C4-2B (cell line): ENCODE measurements at regions not wholly inside any gene's neighbourhood (a gene's known extent, or its start where the extent isn't known, plus 50 kb on each side); places are given as distances from the start of the nearest gene placed in this dataset.

Experiments used
- CTCF ChIP-seq: fragments of 450-650 bp; conservative IDR thresholded peaks from 2 replicates; pipeline ENCODE4 v1.5.1; 2017; ENCODE audit warnings: mild to moderate bottlenecking
- ZFX ChIP-seq: fragments of 450-650 bp; IDR thresholded peaks from 2 replicates; pipeline ENCODE4 v1.6.1; 2017

DNA sequence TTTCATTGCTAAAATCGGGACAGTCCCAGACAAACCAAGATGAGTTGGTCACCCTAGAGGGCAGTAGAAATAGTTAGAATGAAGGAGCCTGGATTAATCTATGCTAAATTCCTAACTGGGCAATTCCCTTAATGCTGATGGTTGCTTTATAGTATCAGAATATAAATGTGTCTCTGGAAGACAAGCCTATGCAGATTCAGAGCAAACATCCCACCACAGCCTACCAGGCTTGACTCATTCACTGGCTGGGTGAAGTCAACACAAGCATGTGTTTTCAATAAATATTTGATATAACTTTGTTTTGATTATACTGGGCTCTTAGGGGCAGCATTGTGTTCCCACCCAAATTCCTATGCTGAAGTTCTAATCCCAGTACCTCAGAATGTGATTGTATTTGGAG is 79.3 kb downstream of the RMI1 start:
- TF ChIP-seq ZFX (no peak), CTCF (no peak)
